RWPE2 (cell line): ENCODE measurements at regions not wholly inside any gene's neighbourhood (a gene's known extent, or its start where the extent isn't known, plus 50 kb on each side); places are given as distances from the start of the nearest gene placed in this dataset.

Experiments used
- ATAC-seq: fragments of 200-7000 bp; cut with Tn5 transposase; 3 replicates; pipeline ENCODE4 v1.9.1; 2021; ENCODE audit warnings: low read depth
- DNase-seq: peaks from one replicate; pipeline ENCODE4 v3.0.0-alpha.2; 2020; ENCODE audit warnings: low spot score
- H3K27ac ChIP-seq: fragments of 450-650 bp; 2 replicates; pipeline ENCODE4 v1.5.1; 2017; ENCODE audit warnings: mild to moderate bottlenecking; ENCODE audit not compliant: poor library complexity, severe bottlenecking
- H3K27me3 ChIP-seq: fragments of 250-450 bp; sonication (Bioruptor Pico); 2 replicates; pipeline ENCODE4 v1.5.1; 2021; ENCODE audit warnings: mild to moderate bottlenecking, moderate library complexity; ENCODE audit not compliant: insufficient read depth, poor library complexity, severe bottlenecking
- H3K36me3 ChIP-seq: fragments of 250-450 bp; sonication (Bioruptor Pico); 2 replicates; pipeline ENCODE4 v1.5.1; 2020; ENCODE audit warnings: low read depth, mild to moderate bottlenecking, moderate library complexity
- H3K4me1 ChIP-seq: fragments of 250-450 bp; sonication (Bioruptor Pico); 2 replicates; pipeline ENCODE4 v1.5.1; 2021; ENCODE audit warnings: mild to moderate bottlenecking, moderate library complexity; ENCODE audit not compliant: insufficient read depth, poor library complexity, severe bottlenecking
- H3K4me3 ChIP-seq: fragments of 250-450 bp; sonication (Bioruptor Pico); 2 replicates; pipeline ENCODE4 v1.5.1; 2021; ENCODE audit warnings: mild to moderate bottlenecking, moderate library complexity; ENCODE audit not compliant: severe bottlenecking
- H3K9me3 ChIP-seq: fragments of 250-450 bp; sonication (Bioruptor Pico); 2 replicates; pipeline ENCODE4 v1.5.1; 2021; ENCODE audit warnings: mild to moderate bottlenecking, moderate library complexity; ENCODE audit not compliant: severe bottlenecking
- CTCF ChIP-seq: fragments of 450-650 bp; IDR thresholded peaks from one replicate; pipeline ENCODE4 v1.5.1; 2017; ENCODE audit warnings: mild to moderate bottlenecking, moderate library complexity; ENCODE audit not compliant: poor library complexity, severe bottlenecking

- no peak for TF ChIP-seq CTCF
- DNase-seq (no peak), ATAC-seq (no peak)
- no peaks in the 10 kb centered on the region for H3K9me3 ChIP-seq
- no peaks in the 10 kb centered on the region for H3K4me1 ChIP-seq
- H3K4me3 ChIP-seq: no peak overlapping the region
- no peaks in the 10 kb centered on the region for H3K36me3 ChIP-seq
- no peak overlapping the region for H3K27ac ChIP-seq
- no peaks in the 10 kb centered on the region for H3K27me3 ChIP-seq
Measured at GRCh38 chr18:38076346-38077070, 510.9 kb upstream of the CELF4 start.

GRCh38 chr18:38074298-38074876, 508.8 kb upstream of the CELF4 start:
- ATAC-seq: no peak
- H3K27ac ChIP-seq: no peak overlapping the region
- no peak overlapping the region for H3K4me3 ChIP-seq
- H3K27me3 ChIP-seq: no peaks in the 10 kb centered on the region
- no peaks in the 10 kb centered on the region for H3K9me3 ChIP-seq
- no peaks in the 10 kb centered on the region for H3K4me1 ChIP-seq
- H3K36me3 ChIP-seq: no peaks in the 10 kb centered on the region
- TF ChIP-seq CTCF: no peak
- no peak for DNase-seq

- no peak for TF ChIP-seq CTCF
- ATAC-seq (no peak), DNase-seq (no peak)
- Histone ChIP-seq H3K36me3 (no peaks in the 10 kb centered on the region), H3K9me3 (no peaks in the 10 kb centered on the region), H3K4me1 (no peaks in the 10 kb centered on the region), H3K4me3 (no peak overlapping the region), H3K27me3 (no peaks in the 10 kb centered on the region), H3K27ac (no peak overlapping the region)
Measured at GRCh38 chr18:38067821-38068220, 502.2 kb upstream of the CELF4 start.

DNA sequence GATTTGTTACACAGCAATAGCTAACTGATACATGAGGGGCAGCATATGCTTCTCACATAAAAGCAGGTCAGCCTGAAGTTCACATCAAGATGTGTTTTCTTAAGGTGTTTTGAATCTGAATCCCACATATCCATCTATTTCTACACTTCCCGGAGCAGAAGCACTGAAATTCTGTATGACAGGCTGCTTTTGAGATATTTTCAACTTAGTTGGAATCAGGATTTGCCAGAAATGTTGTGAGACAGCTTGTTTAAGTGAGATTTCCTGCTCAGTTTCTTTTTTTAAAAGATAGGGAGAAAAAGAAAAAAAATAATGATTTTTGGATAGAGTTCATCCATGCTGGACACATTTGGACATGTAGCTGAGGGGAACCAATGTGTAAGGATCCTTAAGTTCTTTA, 501.5 kb upstream of the CELF4 start:
- Histone ChIP-seq H3K27ac (no peak overlapping the region), H3K4me3 (no peak overlapping the region), H3K27me3 (no peaks in the 10 kb centered on the region), H3K9me3 (no peaks in the 10 kb centered on the region), H3K36me3 (no peaks in the 10 kb centered on the region), H3K4me1 (no peaks in the 10 kb centered on the region)
- no peak for TF ChIP-seq CTCF
- no peak for DNase-seq
- no peak for ATAC-seq
